Kidney epithelial cell (primary cell): ENCODE measurements at regions not wholly inside any gene's neighbourhood (a gene's known extent, or its start where the extent isn't known, plus 50 kb on each side); places are given as distances from the start of the nearest gene placed in this dataset.

Source experiments
- DNase-seq: peaks from one replicate; pipeline ENCODE4 v3.0.0-alpha.2; 2010; ENCODE audit warnings: low read depth
- H3K27me3 ChIP-seq: 2 replicates; pipeline ENCODE4 v1.6.0; 2011; ENCODE audit warnings: low read length; ENCODE audit not compliant: control insufficient read depth, insufficient read depth
- H3K36me3 ChIP-seq: 2 replicates; pipeline ENCODE4 v1.5.1; 2011; ENCODE audit warnings: low read length; ENCODE audit not compliant: control insufficient read depth, insufficient read depth
- H3K4me3 ChIP-seq: 2 replicates; pipeline ENCODE4 v1.5.1; 2011; ENCODE audit warnings: low read depth, mild to moderate bottlenecking, control low read depth, low read length
- TF ChIP-seq, protein P1 (sequence below): IDR thresholded peaks from 2 replicates; pipeline ENCODE4 v1.5.1; 2011; ENCODE audit warnings: mild to moderate bottlenecking, moderate library complexity, low read length, control low read depth, inconsistent platforms; ENCODE audit not compliant: insufficient read depth, poor library complexity, severe bottlenecking

DNA sequence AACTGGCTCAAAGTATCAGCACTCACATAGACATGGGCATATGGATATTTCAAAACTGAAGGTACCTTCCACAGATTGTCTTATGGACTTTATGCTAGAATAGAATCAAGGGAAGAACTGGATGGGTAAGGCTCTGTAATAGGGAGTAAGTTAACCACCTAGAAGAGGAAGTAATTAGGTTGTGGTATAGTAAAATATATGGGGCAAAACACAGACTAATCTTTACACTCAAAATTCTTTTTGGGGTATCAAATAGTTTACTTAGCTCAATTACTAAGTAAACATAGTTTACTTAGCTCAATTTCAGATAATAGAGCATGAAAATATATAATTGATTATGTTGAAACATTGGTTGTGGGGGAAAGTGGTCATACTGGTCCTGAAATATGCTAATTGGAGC lies 94.2 kb upstream of the ATXN1 start:
- H3K27me3 ChIP-seq, result no peaks in the 10 kb centered on the region
- no peak overlapping the region for H3K4me3 ChIP-seq
- no peaks in the 10 kb centered on the region for H3K36me3 ChIP-seq
- TF ChIP-seq, protein P1, sequence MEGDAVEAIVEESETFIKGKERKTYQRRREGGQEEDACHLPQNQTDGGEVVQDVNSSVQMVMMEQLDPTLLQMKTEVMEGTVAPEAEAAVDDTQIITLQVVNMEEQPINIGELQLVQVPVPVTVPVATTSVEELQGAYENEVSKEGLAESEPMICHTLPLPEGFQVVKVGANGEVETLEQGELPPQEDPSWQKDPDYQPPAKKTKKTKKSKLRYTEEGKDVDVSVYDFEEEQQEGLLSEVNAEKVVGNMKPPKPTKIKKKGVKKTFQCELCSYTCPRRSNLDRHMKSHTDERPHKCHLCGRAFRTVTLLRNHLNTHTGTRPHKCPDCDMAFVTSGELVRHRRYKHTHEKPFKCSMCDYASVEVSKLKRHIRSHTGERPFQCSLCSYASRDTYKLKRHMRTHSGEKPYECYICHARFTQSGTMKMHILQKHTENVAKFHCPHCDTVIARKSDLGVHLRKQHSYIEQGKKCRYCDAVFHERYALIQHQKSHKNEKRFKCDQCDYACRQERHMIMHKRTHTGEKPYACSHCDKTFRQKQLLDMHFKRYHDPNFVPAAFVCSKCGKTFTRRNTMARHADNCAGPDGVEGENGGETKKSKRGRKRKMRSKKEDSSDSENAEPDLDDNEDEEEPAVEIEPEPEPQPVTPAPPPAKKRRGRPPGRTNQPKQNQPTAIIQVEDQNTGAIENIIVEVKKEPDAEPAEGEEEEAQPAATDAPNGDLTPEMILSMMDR, result no peak
- no peak for DNase-seq

DNA sequence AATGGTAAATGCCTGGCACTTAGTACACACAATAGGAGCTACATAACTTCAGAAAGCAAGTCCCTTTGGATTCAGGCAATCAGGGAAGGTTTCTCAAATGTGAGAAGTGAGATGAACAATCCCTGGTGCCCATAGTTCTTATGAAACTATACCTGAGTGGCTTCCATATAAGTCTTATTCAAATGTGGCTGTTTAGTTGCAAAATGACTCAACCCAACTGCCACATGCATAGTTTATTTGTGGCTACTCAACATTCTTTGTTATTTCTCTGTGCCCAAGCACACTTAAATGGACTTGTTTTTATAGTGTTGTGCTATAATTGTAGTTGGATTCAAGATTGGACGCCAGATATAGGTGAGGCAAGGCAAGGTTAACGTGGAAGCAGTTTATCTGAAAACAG lies 93.7 kb upstream of the ATXN1 start:
- Histone ChIP-seq H3K27me3 (no peaks in the 10 kb centered on the region), H3K4me3 (no peak overlapping the region), H3K36me3 (no peaks in the 10 kb centered on the region)
- TF ChIP-seq, protein P1, result no peak
- DNase-seq, result no peak

DNA sequence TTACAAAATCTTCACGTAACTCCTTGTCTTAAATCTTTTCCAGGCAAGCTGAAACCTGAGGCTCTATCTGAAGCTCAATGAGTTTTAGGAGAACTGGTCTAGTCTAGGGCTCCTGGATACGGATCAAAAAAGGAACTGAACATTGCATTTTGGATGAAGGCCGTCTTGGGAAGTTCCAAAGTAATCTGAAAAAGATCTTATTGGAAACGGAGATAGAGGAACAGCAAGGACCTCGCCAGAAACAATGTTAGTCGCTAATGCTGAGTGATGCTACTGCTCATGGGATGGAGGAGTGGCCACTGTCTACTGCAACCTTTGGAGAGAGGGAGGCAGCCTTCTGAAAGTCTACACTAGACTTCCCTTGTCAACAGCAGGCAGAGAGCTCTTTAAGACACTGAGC lies 91.4 kb upstream of the ATXN1 start:
- DNase-seq, result no peak
- TF ChIP-seq, protein P1, result no peak
- Histone ChIP-seq H3K36me3 (no peaks in the 10 kb centered on the region), H3K4me3 (no peak overlapping the region), H3K27me3 (no peaks in the 10 kb centered on the region)

DNA sequence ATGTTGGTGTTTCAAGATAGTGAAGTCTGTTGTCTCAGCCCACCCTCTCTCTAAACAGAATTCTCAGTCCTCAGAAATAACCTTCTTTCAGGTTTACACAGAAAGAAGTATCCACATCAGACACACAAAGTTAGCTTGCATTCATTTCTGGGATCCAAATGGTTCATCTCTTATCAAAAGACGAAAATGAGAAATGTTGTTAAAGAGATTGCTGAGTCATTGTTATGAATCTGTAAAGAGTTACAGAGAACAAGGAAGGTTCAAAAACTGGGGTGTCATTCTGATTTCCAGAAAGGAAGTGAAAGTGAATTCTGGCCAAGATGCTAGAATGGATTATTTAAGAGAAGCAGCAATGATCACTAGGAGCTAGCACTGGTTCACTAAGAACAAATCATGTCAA lies 90.5 kb upstream of the ATXN1 start:
- Histone ChIP-seq H3K4me3 (no peak overlapping the region), H3K36me3 (no peaks in the 10 kb centered on the region), H3K27me3 (no peaks in the 10 kb centered on the region)
- TF ChIP-seq, protein P1, result no peak
- DNase-seq, result no peak

DNA sequence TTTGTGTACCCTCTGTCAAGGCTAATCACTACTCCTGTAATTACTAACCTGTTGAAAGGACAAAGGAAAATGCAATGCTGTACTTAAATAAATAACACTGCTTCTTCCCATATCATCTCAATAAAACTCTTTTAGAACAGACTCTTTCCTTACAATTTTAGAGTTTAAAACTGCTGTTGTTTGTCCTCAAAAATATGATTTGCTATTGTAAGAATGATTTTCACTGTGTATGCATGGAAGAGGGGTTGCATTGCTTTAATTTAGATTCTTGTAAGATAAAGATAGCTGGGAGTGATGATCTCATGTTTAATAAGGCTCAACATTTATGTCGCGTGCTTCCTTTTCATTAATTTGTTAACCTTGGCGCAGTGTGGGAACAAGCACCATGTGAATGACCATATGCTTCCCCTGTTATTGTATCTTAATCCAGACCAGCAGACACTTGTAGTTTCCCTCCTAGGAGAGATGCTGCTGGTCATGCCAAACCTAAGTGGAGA lies 89.8 kb upstream of the ATXN1 start:
- DNase-seq, result no peak
- TF ChIP-seq, protein P1, result no peak
- Histone ChIP-seq H3K36me3 (no peaks in the 10 kb centered on the region), H3K4me3 (no peak overlapping the region), H3K27me3 (no peaks in the 10 kb centered on the region)

DNA sequence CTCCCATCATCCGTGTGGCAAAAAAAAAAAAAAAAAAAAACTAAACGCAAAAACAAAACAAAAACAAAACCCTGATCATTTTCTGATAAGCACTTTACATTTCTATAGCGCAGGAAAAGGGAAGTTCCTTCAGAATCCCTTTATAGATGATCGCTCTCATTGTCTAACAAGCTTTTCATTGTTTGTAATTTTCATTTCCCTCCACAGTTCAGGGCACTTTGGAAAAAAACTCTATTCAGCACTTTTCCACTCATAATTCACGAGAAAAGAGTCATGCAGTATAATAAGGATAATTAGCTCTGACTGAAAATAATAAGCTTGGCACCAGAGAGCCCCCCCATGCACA lies 89.4 kb upstream of the ATXN1 start:
- H3K27me3 ChIP-seq, result no peaks in the 10 kb centered on the region
- H3K4me3 ChIP-seq, result no peak overlapping the region
- TF ChIP-seq, protein P1, result no peak
- no peaks in the 10 kb centered on the region for H3K36me3 ChIP-seq
- DNase-seq, result no peak
